ENCODE measurements at regions not wholly inside any gene's neighbourhood (a gene's known extent, or its start where the extent isn't known, plus 50 kb on each side); places are given as distances from the start of the nearest gene placed in this dataset.

- Histone ChIP-seq H3K4me3 (no peak overlapping the region), H3K27ac (no peak overlapping the region), H3K36me3 (no peaks in the 10 kb centered on the region), H3K9me3 (no peaks in the 10 kb centered on the region), H3K4me1 (no peaks in the 10 kb centered on the region), H3K27me3 (no peaks in the 10 kb centered on the region)
- no peak for DNase-seq
- TF ChIP-seq CTCF (IDR thresholded peaks at IDR 0.05) (no peak), POLR2A (IDR thresholded peaks at IDR 0.05) (no peak)
- intact Hi-C loops (cut with DNase I; ENCODE audit: low total_unique reads) = no loop called here
Measured at GRCh38 chr7:79736418-79736817, 283.0 kb upstream of the MAGI2 start.

GRCh38 chr7:79735012-79735411 is 281.5 kb upstream of the MAGI2 start:
- no peaks in the 10 kb centered on the region for H3K9me3 ChIP-seq
- intact Hi-C loops (cut with DNase I; ENCODE audit: low total_unique reads) = no loop called here
- TF ChIP-seq POLR2A (IDR thresholded peaks at IDR 0.05) (no peak), CTCF (IDR thresholded peaks at IDR 0.05) (no peak)
- no peaks in the 10 kb centered on the region for H3K36me3 ChIP-seq
- no peak overlapping the region for H3K4me3 ChIP-seq
- no peaks in the 10 kb centered on the region for H3K27me3 ChIP-seq
- no peak for DNase-seq
- no peak overlapping the region for H3K27ac ChIP-seq
- no peaks in the 10 kb centered on the region for H3K4me1 ChIP-seq

- Histone ChIP-seq H3K4me3 (no peak overlapping the region), H3K27ac (no peak overlapping the region), H3K36me3 (no peaks in the 10 kb centered on the region), H3K9me3 (no peaks in the 10 kb centered on the region), H3K27me3 (no peaks in the 10 kb centered on the region), H3K4me1 (no peaks in the 10 kb centered on the region)
- no peak for DNase-seq
- TF ChIP-seq CTCF (IDR thresholded peaks at IDR 0.05) (no peak), POLR2A (IDR thresholded peaks at IDR 0.05) (no peak)
- intact Hi-C loops (cut with DNase I; ENCODE audit: low total_unique reads) = no loop called here
Measured at GRCh38 chr7:79734181-79734580, 280.7 kb upstream of the MAGI2 start.

GRCh38 chr7:79732535-79732934 is 279.1 kb upstream of the MAGI2 start:
- H3K27ac ChIP-seq = no peak overlapping the region
- no peaks in the 10 kb centered on the region for H3K27me3 ChIP-seq
- no peak overlapping the region for H3K4me3 ChIP-seq
- no peaks in the 10 kb centered on the region for H3K9me3 ChIP-seq
- TF ChIP-seq POLR2A (IDR thresholded peaks at IDR 0.05) (no peak), CTCF (IDR thresholded peaks at IDR 0.05) (no peak)
- H3K4me1 ChIP-seq = no peaks in the 10 kb centered on the region
- DNase-seq = no peak
- no peaks in the 10 kb centered on the region for H3K36me3 ChIP-seq
- intact Hi-C loops (cut with DNase I; ENCODE audit: low total_unique reads) = no loop called here

- intact Hi-C loops (cut with DNase I; ENCODE audit: low total_unique reads) = no loop called here
- H3K36me3 ChIP-seq = no peaks in the 10 kb centered on the region
- TF ChIP-seq CTCF (IDR thresholded peaks at IDR 0.05) (no peak), POLR2A (IDR thresholded peaks at IDR 0.05) (no peak)
- no peak for DNase-seq
- H3K27me3 ChIP-seq = no peaks in the 10 kb centered on the region
- no peaks in the 10 kb centered on the region for H3K4me1 ChIP-seq
- H3K9me3 ChIP-seq = no peaks in the 10 kb centered on the region
- H3K4me3 ChIP-seq = no peak overlapping the region
- H3K27ac ChIP-seq = no peak overlapping the region
Measured at GRCh38 chr7:79730971-79731370, 277.5 kb upstream of the MAGI2 start.

All from uterus (tissue), 3 donors.